BJ (cell line): ENCODE measurements at regions not wholly inside any gene's neighbourhood (a gene's known extent, or its start where the extent isn't known, plus 50 kb on each side); places are given as distances from the start of the nearest gene placed in this dataset.

Experiments
- CTCF ChIA-PET: fragments of 350-600 bp; formaldehyde crosslinking; extraction: SDS; loops from one replicate; lab custom pipeline; 2021; ENCODE audit warnings: antibody characterized with exemption, inconsistent platforms; lab: Yijun Ruan, JAX
- POLR2A ChIA-PET: fragments of 300-600 bp; sonication (Branson Sonifier 250); formaldehyde crosslinking; extraction: SDS; loops from one replicate; lab custom pipeline; 2021; ENCODE audit warnings: antibody characterized with exemption; lab: Charles Lee
- DNase-seq: peaks from one replicate; pipeline ENCODE4 v3.0.0-alpha.2; 2011; ENCODE audit warnings: low read depth
- H3K27me3 ChIP-seq: 2 replicates; pipeline ENCODE4 v1.6.0; 2011; ENCODE audit warnings: low read length; ENCODE audit not compliant: control insufficient read depth, insufficient read depth
- H3K36me3 ChIP-seq: 2 replicates; pipeline ENCODE4 v1.5.1; 2011; ENCODE audit warnings: low read length; ENCODE audit not compliant: control insufficient read depth, insufficient read depth
- H3K4me3 ChIP-seq: 2 replicates; pipeline ENCODE4 v1.5.1; 2011; ENCODE audit warnings: low read depth, mild to moderate bottlenecking, control low read depth, low read length
- TF ChIP-seq, protein P1 (sequence below): IDR thresholded peaks from 2 replicates; pipeline ENCODE4 v1.5.1; 2011; ENCODE audit warnings: low read depth, mild to moderate bottlenecking, control low read depth, inconsistent platforms, low read length, moderate library complexity; ENCODE audit not compliant: insufficient read depth

DNA sequence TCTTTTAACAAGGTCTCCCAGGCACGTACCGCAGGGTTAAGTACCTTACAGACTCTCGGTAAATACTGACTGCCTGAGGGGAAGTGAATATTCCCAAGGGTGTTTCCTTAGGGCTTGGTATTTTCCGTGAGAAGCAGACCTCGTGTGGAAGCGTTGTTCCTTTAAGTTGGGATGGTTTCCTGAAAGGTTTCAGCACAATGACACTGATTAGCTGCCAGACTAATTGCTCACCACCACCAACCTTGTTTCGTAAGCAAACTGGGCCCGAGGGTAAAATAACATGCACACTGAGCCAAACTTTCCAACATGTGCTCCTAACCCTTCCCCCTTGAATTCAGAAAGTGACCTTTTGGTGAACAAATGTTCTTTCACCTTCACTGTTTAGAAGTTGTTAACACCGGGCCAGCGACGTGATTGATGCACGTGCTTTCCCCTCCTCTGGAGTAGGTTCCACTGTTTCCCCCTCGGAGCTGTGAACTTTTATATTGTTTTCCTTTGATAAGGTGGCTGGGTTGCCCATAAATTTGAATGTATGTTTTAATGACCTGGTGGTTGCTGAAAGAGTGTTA, 128.1 kb upstream of the RPS23 start:
- ChIA-PET CTCF (interaction anchor here (0.6 to 0.9 kb wide), 2 partner anchors 23 to 649 kb away, joined by 3 read pairs; no protein-coding TSS in a partner anchor), POLR2A (no interaction called here)
- Histone ChIP-seq H3K4me3 (no peak overlapping the region), H3K27me3 (no peaks in the 10 kb centered on the region), H3K36me3 (no peaks in the 10 kb centered on the region)
- DNase-seq = peak; percentile 68
- TF ChIP-seq, protein P1, sequence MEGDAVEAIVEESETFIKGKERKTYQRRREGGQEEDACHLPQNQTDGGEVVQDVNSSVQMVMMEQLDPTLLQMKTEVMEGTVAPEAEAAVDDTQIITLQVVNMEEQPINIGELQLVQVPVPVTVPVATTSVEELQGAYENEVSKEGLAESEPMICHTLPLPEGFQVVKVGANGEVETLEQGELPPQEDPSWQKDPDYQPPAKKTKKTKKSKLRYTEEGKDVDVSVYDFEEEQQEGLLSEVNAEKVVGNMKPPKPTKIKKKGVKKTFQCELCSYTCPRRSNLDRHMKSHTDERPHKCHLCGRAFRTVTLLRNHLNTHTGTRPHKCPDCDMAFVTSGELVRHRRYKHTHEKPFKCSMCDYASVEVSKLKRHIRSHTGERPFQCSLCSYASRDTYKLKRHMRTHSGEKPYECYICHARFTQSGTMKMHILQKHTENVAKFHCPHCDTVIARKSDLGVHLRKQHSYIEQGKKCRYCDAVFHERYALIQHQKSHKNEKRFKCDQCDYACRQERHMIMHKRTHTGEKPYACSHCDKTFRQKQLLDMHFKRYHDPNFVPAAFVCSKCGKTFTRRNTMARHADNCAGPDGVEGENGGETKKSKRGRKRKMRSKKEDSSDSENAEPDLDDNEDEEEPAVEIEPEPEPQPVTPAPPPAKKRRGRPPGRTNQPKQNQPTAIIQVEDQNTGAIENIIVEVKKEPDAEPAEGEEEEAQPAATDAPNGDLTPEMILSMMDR = no peak

- ChIA-PET POLR2A (no interaction called here), CTCF (interaction anchor here (0.9 kb wide), 1 partner anchor 22 kb away, joined by 3 read pairs; no protein-coding TSS in a partner anchor)
- no peak overlapping the region for H3K4me3 ChIP-seq
These were observed 127.6 kb upstream of the RPS23 start for GRCh38 chr5:82405618-82406204.

GRCh38 chr5:82405161-82405560, 127.0 kb upstream of the RPS23 start:
- DNase-seq = no peak
- CTCF ChIA-PET = no interaction called here
- POLR2A ChIA-PET = no interaction called here

More at GRCh38 chr5:82405618-82406204, 127.6 kb upstream of the RPS23 start:
- peak; percentile 91 for DNase-seq
- Histone ChIP-seq H3K27me3 (no peaks in the 10 kb centered on the region), H3K36me3 (no peaks in the 10 kb centered on the region)
- TF ChIP-seq, protein P1 = no peak

GRCh38 chr5:82404382-82404945, 126.3 kb upstream of the RPS23 start:
- H3K27me3 ChIP-seq = no peaks in the 10 kb centered on the region
- CTCF ChIA-PET = interaction anchor here (0.6 kb wide), 1 partner anchor 1135 kb away, joined by 7 read pairs; no protein-coding TSS in a partner anchor
- DNase-seq = no peak

More at GRCh38 chr5:82405161-82405560, 127.0 kb upstream of the RPS23 start:
- TF ChIP-seq, protein P1 = no peak
- no peaks in the 10 kb centered on the region for H3K27me3 ChIP-seq
- H3K36me3 ChIP-seq = no peaks in the 10 kb centered on the region
- no peak overlapping the region for H3K4me3 ChIP-seq

DNA sequence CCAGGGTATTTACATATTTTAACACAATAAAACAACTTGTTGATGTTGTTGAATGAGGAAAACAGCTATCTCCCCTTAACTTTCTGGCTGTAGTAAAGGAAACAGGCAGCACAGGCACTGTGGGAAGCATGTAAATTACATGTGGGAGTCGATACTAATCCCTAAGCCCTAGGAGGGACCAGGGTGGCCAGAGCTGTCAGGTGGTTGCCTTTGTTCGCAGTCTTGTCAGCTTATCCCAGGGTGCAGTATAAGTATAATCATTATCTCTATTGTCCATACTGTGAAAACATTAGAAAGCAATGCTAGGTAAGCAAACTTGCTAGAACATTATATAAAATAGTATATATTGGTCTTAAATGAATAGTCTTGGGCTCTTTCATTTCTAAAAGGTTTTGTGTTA, 125.6 kb upstream of the RPS23 start:
- Histone ChIP-seq H3K4me3 (no peak overlapping the region), H3K36me3 (no peaks in the 10 kb centered on the region), H3K27me3 (no peaks in the 10 kb centered on the region)
- CTCF ChIA-PET = no interaction called here
- DNase-seq = no peak
- TF ChIP-seq, protein P1 = no peak
- POLR2A ChIA-PET = no interaction called here

More at GRCh38 chr5:82404382-82404945, 126.3 kb upstream of the RPS23 start:
- TF ChIP-seq, protein P1 = no peak
- Histone ChIP-seq H3K36me3 (no peaks in the 10 kb centered on the region), H3K4me3 (no peak overlapping the region)
- POLR2A ChIA-PET = no interaction called here
